ENCODE measurements at regions not wholly inside any gene's neighbourhood (a gene's known extent, or its start where the extent isn't known, plus 50 kb on each side); places are given as distances from the start of the nearest gene placed in this dataset.

- no peak for TF ChIP-seq CTCF (IDR thresholded peaks at IDR 0.05)
- TF ChIP-seq POLR2AphosphoS5 (IDR thresholded peaks at IDR 0.05): no peak
These were observed 67.5 kb upstream of the PRLR start for GRCh38 chr5:35297755-35298154.
